ENCODE measurements at regions not wholly inside any gene's neighbourhood (a gene's known extent, or its start where the extent isn't known, plus 50 kb on each side); places are given as distances from the start of the nearest gene placed in this dataset.

- Histone ChIP-seq H3K27ac (no peak overlapping the region), H3K36me3 (ENCODE audit: insufficient read depth, low read length) (no peaks in the 10 kb centered on the region), H3K9me3 (ENCODE audit: low read depth, low read length) (no peaks in the 10 kb centered on the region), H3K4me3 (no peak overlapping the region), H3K9ac (ENCODE audit: insufficient read length) (no peak overlapping the region)
- DNase-seq (ENCODE audit: low read depth, low spot score): no peak
- TF ChIP-seq FOXP2 (optimal IDR thresholded peaks at IDR 0.05; ENCODE audit: control extremely low read depth, extremely low read length, insufficient read depth) (no peak), EZH2 (IDR thresholded peaks at IDR 0.05) (no peak), POLR2AphosphoS5 (IDR thresholded peaks at IDR 0.05; ENCODE audit: borderline replicate concordance, low read depth, low read length) (no peak)
These were observed 88.0 kb downstream of the PDGFA start for GRCh38 chr7:431658-432111.

DNA sequence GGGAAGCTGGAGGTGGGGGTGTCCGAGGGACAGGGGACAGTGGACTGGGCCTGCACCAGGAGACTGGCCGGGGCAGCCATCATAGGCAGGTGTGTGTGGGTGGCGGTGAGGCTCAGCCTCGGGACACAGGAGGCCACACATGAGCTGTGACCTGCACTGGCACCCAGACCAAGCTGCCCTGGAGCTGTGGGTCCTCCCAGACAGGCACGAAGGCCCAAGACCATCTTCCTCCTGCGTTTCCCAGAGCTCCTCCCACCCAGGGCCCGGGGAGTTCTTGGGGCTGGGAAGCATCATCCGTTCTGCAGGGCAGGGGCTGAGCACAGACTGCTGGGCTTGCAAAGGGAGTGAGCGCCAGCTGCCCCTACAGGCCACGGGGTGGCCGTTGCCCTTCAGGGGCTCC, 87.4 kb downstream of the PDGFA start:
- DNase-seq (ENCODE audit: low read depth, low spot score): no peak
- H3K9me3 ChIP-seq (ENCODE audit: low read depth, low read length): no peaks in the 10 kb centered on the region
- H3K27ac ChIP-seq: no peak overlapping the region
- no peak overlapping the region for H3K4me3 ChIP-seq
- H3K36me3 ChIP-seq (ENCODE audit: insufficient read depth, low read length): no peaks in the 10 kb centered on the region
- TF ChIP-seq EZH2 (IDR thresholded peaks at IDR 0.05): no peak
- TF ChIP-seq POLR2AphosphoS5 (IDR thresholded peaks at IDR 0.05; ENCODE audit: borderline replicate concordance, low read depth, low read length): no peak
- no peak for TF ChIP-seq FOXP2 (optimal IDR thresholded peaks at IDR 0.05; ENCODE audit: control extremely low read depth, extremely low read length, insufficient read depth)
- no peak overlapping the region for H3K9ac ChIP-seq (ENCODE audit: insufficient read length)

DNA sequence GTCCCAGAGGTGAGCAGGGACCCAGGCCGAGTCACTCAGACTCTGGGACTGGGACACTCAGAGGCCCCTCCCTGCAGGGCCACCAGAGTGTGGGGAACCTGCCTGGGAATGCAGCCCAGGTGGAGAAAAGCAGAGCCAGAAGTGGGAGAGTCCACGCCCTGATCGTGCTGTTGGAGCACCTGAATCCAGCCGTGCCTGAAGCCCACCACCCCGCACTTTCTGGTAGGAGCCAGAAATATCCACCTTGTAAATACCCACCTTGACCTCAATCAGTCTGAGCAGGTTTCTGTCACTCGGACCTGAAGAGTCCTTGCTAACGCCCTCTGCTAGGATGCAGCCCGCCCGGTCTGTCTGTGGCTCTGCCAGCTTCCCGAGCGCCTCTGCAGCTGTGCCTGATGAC, 86.7 kb downstream of the PDGFA start:
- DNase-seq (ENCODE audit: low read depth, low spot score): no peak
- H3K9ac ChIP-seq (ENCODE audit: insufficient read length): no peak overlapping the region
- H3K9me3 ChIP-seq (ENCODE audit: low read depth, low read length): no peaks in the 10 kb centered on the region
- H3K4me3 ChIP-seq: no peak overlapping the region
- H3K27ac ChIP-seq: no peak overlapping the region
- no peak for TF ChIP-seq EZH2 (IDR thresholded peaks at IDR 0.05)
- TF ChIP-seq POLR2AphosphoS5 (IDR thresholded peaks at IDR 0.05; ENCODE audit: borderline replicate concordance, low read depth, low read length): no peak
- no peak for TF ChIP-seq FOXP2 (optimal IDR thresholded peaks at IDR 0.05; ENCODE audit: control extremely low read depth, extremely low read length, insufficient read depth)
- no peaks in the 10 kb centered on the region for H3K36me3 ChIP-seq (ENCODE audit: insufficient read depth, low read length)

DNA sequence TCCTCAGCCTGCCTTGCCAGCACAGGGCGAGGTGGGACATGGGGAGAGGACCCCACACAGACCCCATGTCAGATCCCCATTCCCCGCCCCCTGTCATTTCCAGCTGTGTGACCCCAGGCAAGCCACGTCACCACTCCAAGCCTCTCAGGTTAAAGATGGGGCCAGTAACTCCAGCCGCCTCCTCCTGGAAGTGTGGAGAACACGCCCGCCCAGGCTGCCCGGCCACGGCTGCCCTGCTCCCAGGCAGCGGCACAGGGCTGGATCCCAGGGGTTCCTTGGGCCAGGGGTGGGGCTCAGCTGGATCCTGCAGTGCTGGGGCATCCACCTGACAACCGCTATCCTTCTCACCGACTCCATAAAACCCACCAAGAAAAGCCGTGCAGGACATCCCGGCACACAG, 86.1 kb downstream of the PDGFA start:
- no peak for DNase-seq (ENCODE audit: low read depth, low spot score)
- TF ChIP-seq FOXP2 (optimal IDR thresholded peaks at IDR 0.05; ENCODE audit: control extremely low read depth, extremely low read length, insufficient read depth): no peak
- no peak for TF ChIP-seq EZH2 (IDR thresholded peaks at IDR 0.05)
- TF ChIP-seq POLR2AphosphoS5 (IDR thresholded peaks at IDR 0.05; ENCODE audit: borderline replicate concordance, low read depth, low read length): no peak
- H3K4me3 ChIP-seq: no peak overlapping the region
- no peak overlapping the region for H3K9ac ChIP-seq (ENCODE audit: insufficient read length)
- no peaks in the 10 kb centered on the region for H3K9me3 ChIP-seq (ENCODE audit: low read depth, low read length)
- H3K27ac ChIP-seq: no peak overlapping the region
- no peaks in the 10 kb centered on the region for H3K36me3 ChIP-seq (ENCODE audit: insufficient read depth, low read length)

DNA sequence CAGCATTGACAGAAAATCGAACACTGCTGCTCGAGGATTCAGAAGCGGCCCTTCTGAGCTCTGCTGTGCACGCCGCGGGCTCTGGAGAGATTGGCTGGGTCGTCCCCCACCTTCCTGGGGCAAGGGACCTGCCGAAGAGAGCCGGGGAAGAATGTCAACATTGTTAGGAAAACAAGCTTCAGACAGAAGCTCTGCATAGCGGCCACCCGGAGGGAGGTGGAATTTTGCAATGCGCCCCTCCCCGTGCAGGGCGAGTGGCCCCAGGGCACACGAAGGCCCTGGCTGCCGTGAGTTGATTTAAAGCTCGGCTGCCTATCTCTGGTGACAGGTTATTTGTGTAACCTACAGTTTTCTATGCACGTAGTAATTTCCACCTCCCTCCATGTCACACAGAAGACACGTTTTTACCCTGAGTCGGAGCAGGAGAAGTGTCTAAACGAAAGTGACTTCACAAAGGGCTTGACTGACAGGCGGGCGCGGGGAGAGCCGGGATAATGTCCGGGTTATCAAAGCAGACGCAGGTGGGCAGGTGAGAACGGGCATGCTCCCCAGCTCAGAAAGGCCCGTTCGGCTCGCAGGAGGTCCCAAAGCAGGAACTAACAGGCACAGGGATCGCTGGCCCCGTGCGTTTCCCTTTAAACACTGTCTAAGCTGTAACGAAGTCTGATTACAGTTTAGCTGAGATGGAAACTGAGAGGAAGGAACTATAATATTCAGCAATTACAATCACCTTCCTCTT, 84.6 kb downstream of the PDGFA start:
- Histone ChIP-seq H3K9ac (ENCODE audit: insufficient read length) (no peak overlapping the region), H3K4me3 (no peak overlapping the region)

GRCh38 chr7:435630-436366, 83.8 kb downstream of the PDGFA start:
- no peak for TF ChIP-seq FOXP2 (optimal IDR thresholded peaks at IDR 0.05; ENCODE audit: control extremely low read depth, extremely low read length, insufficient read depth)
- no peak for TF ChIP-seq EZH2 (IDR thresholded peaks at IDR 0.05)
- TF ChIP-seq POLR2AphosphoS5 (IDR thresholded peaks at IDR 0.05; ENCODE audit: borderline replicate concordance, low read depth, low read length): no peak
- Histone ChIP-seq H3K4me3 (no peak overlapping the region), H3K36me3 (ENCODE audit: insufficient read depth, low read length) (no peaks in the 10 kb centered on the region), H3K27ac (no peak overlapping the region), H3K9me3 (ENCODE audit: low read depth, low read length) (no peaks in the 10 kb centered on the region), H3K9ac (ENCODE audit: insufficient read length) (no peak overlapping the region)
- no peak for DNase-seq (ENCODE audit: low read depth, low spot score)

More for the DNA sequence above, 84.6 kb downstream of the PDGFA start:
- DNase-seq (ENCODE audit: low read depth, low spot score): no peak
- H3K9me3 ChIP-seq (ENCODE audit: low read depth, low read length): no peaks in the 10 kb centered on the region
- TF ChIP-seq POLR2AphosphoS5 (IDR thresholded peaks at IDR 0.05; ENCODE audit: borderline replicate concordance, low read depth, low read length) (no peak), EZH2 (IDR thresholded peaks at IDR 0.05) (no peak), FOXP2 (optimal IDR thresholded peaks at IDR 0.05; ENCODE audit: control extremely low read depth, extremely low read length, insufficient read depth) (no peak)
- no peak overlapping the region for H3K27ac ChIP-seq
- no peaks in the 10 kb centered on the region for H3K36me3 ChIP-seq (ENCODE audit: insufficient read depth, low read length)

- H3K36me3 ChIP-seq (ENCODE audit: insufficient read depth, low read length): no peaks in the 10 kb centered on the region
- no peak overlapping the region for H3K4me3 ChIP-seq
- no peak for DNase-seq (ENCODE audit: low read depth, low spot score)
- H3K27ac ChIP-seq: no peak overlapping the region
- no peak overlapping the region for H3K9ac ChIP-seq (ENCODE audit: insufficient read length)
- H3K9me3 ChIP-seq (ENCODE audit: low read depth, low read length): no peaks in the 10 kb centered on the region
- no peak for TF ChIP-seq POLR2AphosphoS5 (IDR thresholded peaks at IDR 0.05; ENCODE audit: borderline replicate concordance, low read depth, low read length)
- TF ChIP-seq FOXP2 (optimal IDR thresholded peaks at IDR 0.05; ENCODE audit: control extremely low read depth, extremely low read length, insufficient read depth): no peak
- no peak for TF ChIP-seq EZH2 (IDR thresholded peaks at IDR 0.05)
These were observed 83.1 kb downstream of the PDGFA start for GRCh38 chr7:436367-437128.

All from SK-N-MC (cell line).